A549 (cell line): ENCODE measurements at regions not wholly inside any gene's neighbourhood (a gene's known extent, or its start where the extent isn't known, plus 50 kb on each side); places are given as distances from the start of the nearest gene placed in this dataset.

Experiments used
- CEBPB ChIP-seq, 2 experiments: fragments of >200 bp in 1 of 2; sonication (Bioruptor Twin) in 1 of 2; formaldehyde crosslinking in 1 of 2; IDR thresholded peaks; 2 replicates each; pipeline ENCODE4 v1.6.1; 2012 to 2016
- CTCF ChIP-seq: fragments of >200 bp; sonication (Bioruptor Twin); formaldehyde crosslinking; IDR thresholded peaks from 3 replicates; pipeline ENCODE4 v1.5.1; 2016
- EP300 ChIP-seq, 2 experiments: fragments of >200 bp; sonication (Bioruptor Twin); formaldehyde crosslinking; IDR thresholded peaks; 2 replicates in 1 of 2; 3 replicates in 1 of 2; pipeline ENCODE4 v1.6.1; 2016 to 2017
- RAD21 ChIP-seq, 2 experiments: fragments of >200 bp in 1 of 2; sonication (Bioruptor Twin) in 1 of 2; formaldehyde crosslinking in 1 of 2; IDR thresholded peaks in 1 of 2; conservative IDR thresholded peaks in 1 of 2; 2 replicates in 1 of 2; 3 replicates in 1 of 2; pipeline ENCODE4 v1.6.1; 2012 to 2018; ENCODE audit warnings: inconsistent platforms in 1 of 2
- ZSCAN20 ChIP-seq: fragments of 250-450 bp; sonication (Bioruptor Pico); IDR thresholded peaks from 2 replicates; pipeline ENCODE4 v1.8.0; 2022; ENCODE audit warnings: mild to moderate bottlenecking, moderate library complexity

DNA sequence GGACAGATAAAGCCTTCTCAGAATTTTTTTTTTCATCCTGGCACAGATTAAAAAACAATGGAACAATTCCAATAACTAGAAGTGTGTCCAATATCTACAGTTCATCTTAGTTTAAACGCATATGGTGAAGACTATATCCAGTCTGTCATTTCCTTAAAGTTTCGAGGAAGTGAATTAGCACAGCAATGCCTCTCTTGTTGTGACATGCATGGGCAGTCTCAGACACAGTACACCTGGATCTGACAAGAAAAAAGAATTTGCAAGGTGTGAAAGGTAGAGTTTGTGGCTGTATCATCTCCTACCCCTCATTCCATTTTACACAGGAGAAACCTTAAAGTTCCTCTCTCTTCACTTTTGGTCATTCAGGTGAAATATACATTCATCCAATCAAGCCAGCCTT, 100.6 kb upstream of the ADAMTS19 start:
- TF ChIP-seq EP300 (IDR thresholded peaks at IDR 0.05) (no peak), CTCF (no peak), RAD21 (conservative IDR thresholded peaks at IDR 0.05 in 1 of 2, IDR thresholded peaks at IDR 0.05 in 1 of 2) (no peak), CEBPB (IDR thresholded peaks at IDR 0.05) (no peak), ZSCAN20 (no peak)
